ENCODE measurements at regions not wholly inside any gene's neighbourhood (a gene's known extent, or its start where the extent isn't known, plus 50 kb on each side); places are given as distances from the start of the nearest gene placed in this dataset.

- TF ChIP-seq CTCF (IDR thresholded peaks at IDR 0.05; ENCODE audit: low read length) (no peak), EZH2phosphoT487 (IDR thresholded peaks at IDR 0.05; ENCODE audit: low read length) (no peak)
Observed at GRCh38 chrX:10945498-10945897, 165.6 kb upstream of the HCCS start.
